IMR-90 (cell line): ENCODE measurements at regions not wholly inside any gene's neighbourhood (a gene's known extent, or its start where the extent isn't known, plus 50 kb on each side); places are given as distances from the start of the nearest gene placed in this dataset.

ENCODE experiments used
- ATAC-seq: fragments of 200-7000 bp; cut with Tn5 transposase; 2 replicates; pipeline ENCODE4 v1.9.1; 2020; ENCODE audit warnings: low read depth, mild to moderate bottlenecking, moderate library complexity
- BruUV-seq: library from RNA; stranded (reverse); fragments of 400-500 nt; replicated peaks from 2 replicates; lab custom pipeline; 2021; lab: Mats Ljungman, UMichigan
- CTCF ChIA-PET: fragments of 300-600 bp; formaldehyde crosslinking; extraction: SDS; loops from one replicate; lab custom pipeline; 2021; ENCODE audit warnings: antibody characterized with exemption; lab: Yijun Ruan, JAX
- POLR2A ChIA-PET: fragments of 300-600 bp; sonication (Branson Sonifier 250); formaldehyde crosslinking; loops from one replicate; lab custom pipeline; 2022; ENCODE audit warnings: antibody characterized with exemption; ENCODE audit not compliant: unreplicated experiment; lab: Charles Lee
- DNase-seq: peaks from one replicate; pipeline ENCODE4 v3.0.0; 2013
- H2AFZ ChIP-seq: replicated peaks from 2 replicates; pipeline ENCODE3; 2013; ENCODE audit warnings: low read length, mild to moderate bottlenecking; ENCODE audit not compliant: poor library complexity
- H2AK5ac ChIP-seq: 2 replicates; pipeline ENCODE4 v1.6.1; 2013; ENCODE audit warnings: low read depth, low read length, inconsistent platforms
- H2AK9ac ChIP-seq: replicated peaks from 2 replicates; pipeline ENCODE3; 2013; ENCODE audit warnings: mild to moderate bottlenecking, low read depth, low read length, moderate library complexity; ENCODE audit not compliant: poor library complexity
- H2BK120ac ChIP-seq: 2 replicates; pipeline ENCODE4 v1.6.1; 2013; ENCODE audit warnings: low read depth, low read length, inconsistent platforms
- H2BK15ac ChIP-seq: 3 replicates; pipeline ENCODE4 v1.6.1; 2013; ENCODE audit warnings: low read depth, low read length, inconsistent platforms
- H2BK20ac ChIP-seq: 2 replicates; pipeline ENCODE4 v1.6.1; 2013; ENCODE audit warnings: low read depth, mild to moderate bottlenecking, inconsistent platforms, low read length, moderate library complexity
- H2BK5ac ChIP-seq: 2 replicates; pipeline ENCODE4 v1.6.1; 2013; ENCODE audit warnings: mild to moderate bottlenecking, low read depth, low read length, inconsistent platforms; ENCODE audit not compliant: poor library complexity, severe bottlenecking
- H3K14ac ChIP-seq: replicated peaks from 2 replicates; pipeline ENCODE4 v1.6.1; 2013; ENCODE audit warnings: low read depth, low read length, inconsistent platforms
- H3K18ac ChIP-seq: 2 replicates; pipeline ENCODE4 v1.6.1; 2013; ENCODE audit warnings: low read depth, low read length, control low read depth
- H3K23ac ChIP-seq: 2 replicates; pipeline ENCODE4 v1.6.1; 2013; ENCODE audit warnings: low read depth, low read length, inconsistent platforms
- H3K27ac ChIP-seq: 2 replicates; pipeline ENCODE4 v1.5.1; 2013; ENCODE audit warnings: mild to moderate bottlenecking, control low read depth, low read length; ENCODE audit not compliant: insufficient read depth
- H3K27me3 ChIP-seq: 2 replicates; pipeline ENCODE4 v1.6.1; 2013; ENCODE audit warnings: low read length; ENCODE audit not compliant: control insufficient read depth, insufficient read depth
- H3K36me3 ChIP-seq: 2 replicates; pipeline ENCODE4 v1.6.1; 2013; ENCODE audit warnings: low read length, mixed read lengths; ENCODE audit not compliant: control insufficient read depth, insufficient read depth
- H3K4ac ChIP-seq: 2 replicates; pipeline ENCODE4 v1.6.1; 2013; ENCODE audit warnings: low read depth, low read length, inconsistent platforms
- H3K4me1 ChIP-seq: 2 replicates; pipeline ENCODE4 v1.6.1; 2013; ENCODE audit warnings: low read length, mixed read lengths; ENCODE audit not compliant: control insufficient read depth, insufficient read depth
- H3K4me2 ChIP-seq: 2 replicates; pipeline ENCODE4 v1.6.1; 2013; ENCODE audit warnings: low read depth, mild to moderate bottlenecking, control low read depth, low read length, moderate library complexity
- H3K4me3 ChIP-seq: 2 replicates; pipeline ENCODE4 v1.5.1; 2013; ENCODE audit warnings: low read depth, mild to moderate bottlenecking, control low read depth, low read length, moderate library complexity; ENCODE audit not compliant: insufficient read depth
- H3K56ac ChIP-seq: 2 replicates; pipeline ENCODE4 v1.6.1; 2013; ENCODE audit warnings: low read length, inconsistent platforms; ENCODE audit not compliant: insufficient read depth; ENCODE audit errors: extremely low read depth
- H3K79me1 ChIP-seq, 2 experiments: 2 replicates each; pipeline ENCODE4 v1.6.1; 2013; ENCODE audit warnings: low read length in 2 of 2, inconsistent platforms in 1 of 2, low read depth in 1 of 2
- H3K9ac ChIP-seq: 2 replicates; pipeline ENCODE4 v1.6.1; 2013; ENCODE audit warnings: low read depth, low read length, control low read depth
- H3K9me1 ChIP-seq: 2 replicates; pipeline ENCODE4 v1.6.1; 2013; ENCODE audit warnings: low read length, inconsistent platforms; ENCODE audit not compliant: insufficient read depth
- H3K9me3 ChIP-seq: 2 replicates; pipeline ENCODE4 v1.6.1; 2013; ENCODE audit warnings: low read length; ENCODE audit not compliant: control insufficient read depth, insufficient read depth
- H4K20me1 ChIP-seq: 2 replicates; pipeline ENCODE4 v1.6.1; 2013; ENCODE audit warnings: low read length, inconsistent platforms; ENCODE audit not compliant: insufficient read depth
- H4K5ac ChIP-seq: 2 replicates; pipeline ENCODE4 v1.6.1; 2013; ENCODE audit warnings: mild to moderate bottlenecking, low read depth, low read length, control low read depth
- H4K8ac ChIP-seq, 2 experiments: 2 replicates each; pipeline ENCODE4 v1.6.1; 2013; ENCODE audit warnings: low read depth in 2 of 2, low read length in 2 of 2, control low read depth in 1 of 2, inconsistent platforms in 1 of 2
- H4K91ac ChIP-seq: 2 replicates; pipeline ENCODE4 v1.6.1; 2013; ENCODE audit warnings: low read depth, low read length, inconsistent platforms; ENCODE audit not compliant: insufficient read depth
- BHLHE40 ChIP-seq: fragments of 150-350 bp; IDR thresholded peaks from 2 replicates; pipeline ENCODE4 v1.6.1; 2016; ENCODE audit warnings: mild to moderate bottlenecking, low read depth, low read length
- CEBPB ChIP-seq: IDR thresholded peaks from 2 replicates; pipeline ENCODE4 v1.6.1; 2012; ENCODE audit warnings: low read depth, low read length, improper control_type of control experiment
- CHD1 ChIP-seq: IDR thresholded peaks from 2 replicates; pipeline ENCODE4 v1.6.1; 2012; ENCODE audit warnings: low read depth, low read length, improper control_type of control experiment
- CTCF ChIP-seq: conservative IDR thresholded peaks from 2 replicates; pipeline ENCODE4 v1.5.1; 2012; ENCODE audit warnings: mild to moderate bottlenecking, low read depth, low read length, improper control_type of control experiment
- ELK1 ChIP-seq: fragments of 150-350 bp; IDR thresholded peaks from 2 replicates; pipeline ENCODE4 v1.6.1; 2016; ENCODE audit warnings: low read depth, mild to moderate bottlenecking, low read length, moderate library complexity, borderline replicate concordance
- FOS ChIP-seq: fragments of 150-350 bp; IDR thresholded peaks from 2 replicates; pipeline ENCODE4 v1.6.1; 2016; ENCODE audit warnings: low read depth, low read length
- MAFK ChIP-seq: IDR thresholded peaks from 2 replicates; pipeline ENCODE4 v1.6.1; 2012; ENCODE audit warnings: low read depth, low read length, improper control_type of control experiment
- MAZ ChIP-seq: IDR thresholded peaks from 2 replicates; pipeline ENCODE4 v1.6.1; 2012; ENCODE audit warnings: low read depth, mild to moderate bottlenecking, low read length, improper control_type of control experiment, moderate library complexity, borderline replicate concordance
- MXI1 ChIP-seq: IDR thresholded peaks from 2 replicates; pipeline ENCODE4 v1.6.1; 2012; ENCODE audit warnings: low read depth, mild to moderate bottlenecking, low read length, moderate library complexity, borderline replicate concordance
- NFE2L2 ChIP-seq: fragments of 150-350 bp; IDR thresholded peaks from 2 replicates; pipeline ENCODE4 v1.6.1; 2016; ENCODE audit warnings: low read depth, mild to moderate bottlenecking, low read length
- POLR2A ChIP-seq: IDR thresholded peaks from 2 replicates; pipeline ENCODE4 v1.6.1; 2012; ENCODE audit warnings: mild to moderate bottlenecking, low read depth, low read length
- RAD21 ChIP-seq: IDR thresholded peaks from 2 replicates; pipeline ENCODE4 v1.6.1; 2012; ENCODE audit warnings: low read length, improper control_type of control experiment
- RCOR1 ChIP-seq: IDR thresholded peaks from 2 replicates; pipeline ENCODE4 v1.6.1; 2012; ENCODE audit warnings: mild to moderate bottlenecking, low read length, improper control_type of control experiment; ENCODE audit not compliant: insufficient replicate concordance
- RFX5 ChIP-seq: IDR thresholded peaks from 2 replicates; pipeline ENCODE4 v1.8.0; 2012; ENCODE audit warnings: low read depth, mild to moderate bottlenecking, low read length, moderate library complexity
- SMC3 ChIP-seq: fragments of 150-350 bp; IDR thresholded peaks from 2 replicates; pipeline ENCODE4 v1.6.1; 2016; ENCODE audit warnings: low read depth, mild to moderate bottlenecking, antibody characterized with exemption, low read length, moderate library complexity
- USF2 ChIP-seq: fragments of 150-350 bp; IDR thresholded peaks from 2 replicates; pipeline ENCODE4 v1.6.1; 2017; ENCODE audit warnings: mild to moderate bottlenecking, antibody characterized with exemption, low read length, low read depth
- WGBS, 2 experiments: methylation state at CpG; one replicate each; pipeline versions ENCODE4 v1.1.5 to v1.1.7; 2013; ENCODE audit warnings: missing lambda C conversion rate in 2 of 2; ENCODE audit not compliant: insufficient read length in 1 of 2; ENCODE audit errors: extremely low coverage in 2 of 2; 5-methylcytosine and 5-hydroxymethylcytosine counted together
- dilution Hi-C: fragments of 300-500 bp; cut with HindIII; formaldehyde crosslinking; loops from one replicate; pipeline ENCODE4 v1.14.3; 2018; ENCODE audit warnings: low sequenced_read_pairs; ENCODE audit not compliant: unreplicated experiment
- in situ Hi-C: fragments of 300-500 bp; cut with MboI; formaldehyde crosslinking; loops from 3 replicates; pipeline ENCODE4 v1.14.3; 2019; ENCODE audit warnings: low sequenced_read_pairs, inconsistent platforms, mixed read lengths
- intact Hi-C: fragments of 100-400 bp; cut with micrococcal nuclease; formaldehyde crosslinking; loops from 2 replicates; pipeline ENCODE4 v1.10.0; 2022

GRCh38 chr2:122590524-122590923 is 835.1 kb downstream of the TSN start:
- BruUV-seq: no TSS peak
- WGBS, 2 experiments: no CpG with 5 or more reads among the region's 3 CpGs

More at GRCh38 chr2:122590524-122590923, 835.1 kb downstream of the TSN start:
- in situ Hi-C loops (no loop called here), intact Hi-C loops (no loop called here), dilution Hi-C loops (no loop called here)
- no peak overlapping the region for H3K18ac ChIP-seq
- H2BK20ac ChIP-seq: no peak overlapping the region
- DNase-seq: no peak
- H3K23ac ChIP-seq: no peak overlapping the region
- H3K4me1 ChIP-seq: no peaks in the 10 kb centered on the region
- H3K36me3 ChIP-seq: no peaks in the 10 kb centered on the region
- no peaks in the 10 kb centered on the region for H3K79me1 ChIP-seq
- ChIA-PET POLR2A (no interaction called here), CTCF (no interaction called here)
- H4K5ac ChIP-seq: no peak overlapping the region
- H2BK15ac ChIP-seq: no peak overlapping the region
- no peak overlapping the region for H3K4me3 ChIP-seq
- H3K9ac ChIP-seq: no peak overlapping the region
- no peak overlapping the region for H4K8ac ChIP-seq
- H2BK5ac ChIP-seq: no peak overlapping the region
- H3K9me1 ChIP-seq: no peaks in the 10 kb centered on the region
- no peak overlapping the region for H3K56ac ChIP-seq
- no peak overlapping the region for H3K27ac ChIP-seq
- H4K20me1 ChIP-seq: no peaks in the 10 kb centered on the region
- no peak overlapping the region for H2AK9ac ChIP-seq
- no peak overlapping the region for H2AFZ ChIP-seq
- TF ChIP-seq NFE2L2 (no peak), MAZ (no peak), CTCF (no peak), USF2 (no peak), FOS (no peak), ELK1 (no peak), BHLHE40 (no peak), MAFK (no peak), MXI1 (no peak), RAD21 (no peak), CEBPB (no peak), SMC3 (no peak), RCOR1 (no peak), CHD1 (no peak), POLR2A (no peak), RFX5 (no peak)
- H3K4me2 ChIP-seq: no peak overlapping the region
- no peak overlapping the region for H4K91ac ChIP-seq
- no peak overlapping the region for H3K4ac ChIP-seq
- no peak overlapping the region for H2BK120ac ChIP-seq
- H3K9me3 ChIP-seq: peaks cover 8% of the 10 kb centered on the region
- no peak overlapping the region for H3K14ac ChIP-seq
- no peak for ATAC-seq
- H2AK5ac ChIP-seq: no peak overlapping the region
- no peaks in the 10 kb centered on the region for H3K27me3 ChIP-seq
